ENCODE measurements at regions not wholly inside any gene's neighbourhood (a gene's known extent, or its start where the extent isn't known, plus 50 kb on each side); places are given as distances from the start of the nearest gene placed in this dataset.

GRCh38 chr14:71834284-71835204 is 97.7 kb upstream of the RGS6 start:
- WGBS, 2 donors: 76 to 83% methylated on average over 4 of the region's 4 CpGs
- H3K27ac ChIP-seq: no peak overlapping the region
- TF ChIP-seq POLR2A (IDR thresholded peaks at IDR 0.05): no peak
- no peak for TF ChIP-seq EP300 (IDR thresholded peaks at IDR 0.05)
- no peak for TF ChIP-seq CTCF (IDR thresholded peaks at IDR 0.05)
- no peak for TF ChIP-seq POLR2AphosphoS5 (IDR thresholded peaks at IDR 0.05)
- DNase-seq (no peak), ATAC-seq (ENCODE audit: low FRiP score in 2 of 2) (no peak)
- H3K4me3 ChIP-seq: no peak overlapping the region
- H3K36me3 ChIP-seq: no peaks in the 10 kb centered on the region
- no peaks in the 10 kb centered on the region for H3K4me1 ChIP-seq
- H3K27me3 ChIP-seq: no peaks in the 10 kb centered on the region
- H3K9me3 ChIP-seq: peaks cover 0 to 6% (median 0%) of the 10 kb centered on the region in 4 donors

GRCh38 chr14:71852181-71852580 is 80.0 kb upstream of the RGS6 start:
- Histone ChIP-seq H3K27ac (no peak overlapping the region), H3K27me3 (no peaks in the 10 kb centered on the region), H3K4me3 (no peak overlapping the region), H3K4me1 (peaks cover 0 to 9% (median 2%) of the 10 kb centered on the region in 4 donors), H3K36me3 (no peaks in the 10 kb centered on the region), H3K9me3 (no peaks in the 10 kb centered on the region)
- ATAC-seq (ENCODE audit: low FRiP score in 2 of 2) (no peak), DNase-seq (no peak)
- TF ChIP-seq POLR2AphosphoS5 (IDR thresholded peaks at IDR 0.05): no peak
- TF ChIP-seq POLR2A (IDR thresholded peaks at IDR 0.05): no peak
- TF ChIP-seq EP300 (IDR thresholded peaks at IDR 0.05): no peak
- TF ChIP-seq CTCF (IDR thresholded peaks at IDR 0.05): no peak

GRCh38 chr14:71855399-71856036 is 76.7 kb upstream of the RGS6 start:
- no peaks in the 10 kb centered on the region for H3K36me3 ChIP-seq
- TF ChIP-seq POLR2A (IDR thresholded peaks at IDR 0.05) (no peak), CTCF (IDR thresholded peaks at IDR 0.05) (peak; percentile 49 to 66 (median 62))
- H3K27me3 ChIP-seq: no peaks in the 10 kb centered on the region
- H3K4me3 ChIP-seq: no peak overlapping the region
- no peak overlapping the region for H3K27ac ChIP-seq
- no peaks in the 10 kb centered on the region for H3K9me3 ChIP-seq
- WGBS, 2 donors: 97% methylated on average over 1 of the region's 1 CpG
- H3K4me1 ChIP-seq: peaks cover 0 to 9% (median 2%) of the 10 kb centered on the region in 4 donors
- ATAC-seq (ENCODE audit: low FRiP score in 2 of 2) (peak in 1 of 2 donors; percentile 68), DNase-seq (peak in 1 of 2 donors; percentile 73)

- TF ChIP-seq POLR2A (IDR thresholded peaks at IDR 0.05) (no peak), EP300 (IDR thresholded peaks at IDR 0.05) (no peak), CTCF (IDR thresholded peaks at IDR 0.05) (no peak), POLR2AphosphoS5 (IDR thresholded peaks at IDR 0.05) (no peak)
- Histone ChIP-seq H3K4me1 (peaks cover 0 to 9% (median 2%) of the 10 kb centered on the region in 4 donors), H3K27me3 (no peaks in the 10 kb centered on the region), H3K36me3 (no peaks in the 10 kb centered on the region), H3K27ac (no peak overlapping the region), H3K4me3 (no peak overlapping the region), H3K9me3 (no peaks in the 10 kb centered on the region)
- no peak for ATAC-seq (ENCODE audit: low FRiP score in 2 of 2)
- no peak for DNase-seq
- 63 to 64% methylated on average over 9 of the region's 9 CpGs for WGBS, 2 donors
Measured at GRCh38 chr14:71856199-71856919, 75.9 kb upstream of the RGS6 start.
